Activated T-helper 9 cell treated with anti-CD3 and anti-CD28 coated beads, Interleukin-2, amount 50 U/mL, for 16 hours (primary cell): ENCODE measurements at regions not wholly inside any gene's neighbourhood (a gene's known extent, or its start where the extent isn't known, plus 50 kb on each side); places are given as distances from the start of the nearest gene placed in this dataset.
"Not testable (repeated sequence)": the region's sequence is repeated elsewhere in the genome, so short reads cannot be mapped to it uniquely, and the experiment has no call there.

Source experiments
- DNase-seq: peaks from one replicate; pipeline ENCODE4 v3.0.0-alpha.2; 2020; ENCODE audit warnings: low read depth

- no peak for DNase-seq
Measured at GRCh38 chr9:110124439-110124838, 83.5 kb downstream of the C9orf152 start.

GRCh38 chr9:110125207-110125751 lies 82.7 kb downstream of the C9orf152 start:
- no peak for DNase-seq

- no peak for DNase-seq
Measured at GRCh38 chr9:110125763-110126351, 82.1 kb downstream of the C9orf152 start.

- no peak for DNase-seq
Measured at GRCh38 chr9:110126499-110126941, 81.4 kb downstream of the C9orf152 start.

GRCh38 chr9:110126986-110127864 lies 80.7 kb downstream of the C9orf152 start:
- DNase-seq = no peak

- no peak for DNase-seq
Measured at GRCh38 chr9:110128664-110129329, 79.2 kb downstream of the C9orf152 start.

- no peak for DNase-seq
Measured at GRCh38 chr9:110129425-110129824, 78.5 kb downstream of the C9orf152 start.

- DNase-seq = no peak
Measured at GRCh38 chr9:110130211-110130610, 77.7 kb downstream of the C9orf152 start.

GRCh38 chr9:110130791-110131416 lies 77.1 kb downstream of the C9orf152 start:
- DNase-seq = no peak

- DNase-seq = no peak
Measured at GRCh38 chr9:110131499-110131898, 76.5 kb downstream of the C9orf152 start.

- DNase-seq = not testable (repeated sequence)
Measured at GRCh38 chr9:110132531-110132930, 75.4 kb downstream of the C9orf152 start.

- DNase-seq = no peak
Measured at GRCh38 chr9:110133059-110133458, 74.9 kb downstream of the C9orf152 start.

- no peak for DNase-seq
Measured at GRCh38 chr9:110133608-110134210, 74.2 kb downstream of the C9orf152 start.

- no peak for DNase-seq
Measured at GRCh38 chr9:110135846-110136245, 72.1 kb downstream of the C9orf152 start.

GRCh38 chr9:110136802-110137201 lies 71.2 kb downstream of the C9orf152 start:
- no peak for DNase-seq

- DNase-seq = no peak
Measured at GRCh38 chr9:110140276-110140675, 67.7 kb downstream of the C9orf152 start.

- no peak for DNase-seq
Measured at GRCh38 chr9:110141227-110141793, 66.6 kb downstream of the C9orf152 start.

GRCh38 chr9:110142253-110142652 lies 65.7 kb downstream of the C9orf152 start:
- DNase-seq = no peak

- no peak for DNase-seq
Measured at GRCh38 chr9:110142868-110143481, 65.0 kb downstream of the C9orf152 start.

GRCh38 chr9:110143485-110143884 lies 64.5 kb downstream of the C9orf152 start:
- DNase-seq = no peak
